SW480 (cell line): ENCODE measurements at regions not wholly inside any gene's neighbourhood (a gene's known extent, or its start where the extent isn't known, plus 50 kb on each side); places are given as distances from the start of the nearest gene placed in this dataset.

Source experiments
- DNase-seq: peaks from one replicate; pipeline ENCODE4 v3.0.0-alpha.2; 2016; ENCODE audit warnings: low spot score

DNA sequence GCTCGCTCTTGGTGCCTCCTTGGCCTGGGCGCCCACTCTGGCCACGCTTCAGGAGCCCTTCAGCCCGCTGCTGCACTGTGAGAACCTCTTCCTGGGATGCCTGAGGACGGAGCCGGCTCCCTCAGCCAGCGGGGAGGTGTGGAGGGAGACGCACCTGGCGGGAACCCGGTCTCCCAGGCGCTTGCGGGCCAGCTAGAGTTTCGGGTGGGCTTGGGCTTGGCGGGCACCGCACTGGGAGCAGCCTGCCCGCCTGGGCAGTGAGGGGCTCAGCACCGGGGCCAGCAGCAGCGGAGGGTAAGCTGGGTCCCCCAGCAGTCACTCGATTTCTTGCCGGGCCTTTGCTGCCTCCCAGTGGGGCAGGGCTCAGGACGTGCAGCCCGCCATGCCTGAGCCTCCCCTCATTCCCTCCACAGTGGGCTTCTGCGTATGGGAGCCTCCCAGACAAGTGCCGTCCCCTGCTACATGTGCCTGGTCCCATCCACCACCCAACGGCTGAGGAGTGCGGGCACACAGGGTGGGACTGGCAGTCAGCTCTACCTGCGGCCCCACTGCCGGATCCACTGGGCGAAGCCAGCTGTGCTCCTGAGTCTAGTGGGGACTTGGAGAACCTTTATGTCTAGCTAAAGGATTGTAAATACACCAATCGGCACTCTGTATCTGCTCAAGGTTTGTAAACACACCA is 708.7 kb downstream of the VGLL3 start:
- DNase-seq, result no peak

DNA sequence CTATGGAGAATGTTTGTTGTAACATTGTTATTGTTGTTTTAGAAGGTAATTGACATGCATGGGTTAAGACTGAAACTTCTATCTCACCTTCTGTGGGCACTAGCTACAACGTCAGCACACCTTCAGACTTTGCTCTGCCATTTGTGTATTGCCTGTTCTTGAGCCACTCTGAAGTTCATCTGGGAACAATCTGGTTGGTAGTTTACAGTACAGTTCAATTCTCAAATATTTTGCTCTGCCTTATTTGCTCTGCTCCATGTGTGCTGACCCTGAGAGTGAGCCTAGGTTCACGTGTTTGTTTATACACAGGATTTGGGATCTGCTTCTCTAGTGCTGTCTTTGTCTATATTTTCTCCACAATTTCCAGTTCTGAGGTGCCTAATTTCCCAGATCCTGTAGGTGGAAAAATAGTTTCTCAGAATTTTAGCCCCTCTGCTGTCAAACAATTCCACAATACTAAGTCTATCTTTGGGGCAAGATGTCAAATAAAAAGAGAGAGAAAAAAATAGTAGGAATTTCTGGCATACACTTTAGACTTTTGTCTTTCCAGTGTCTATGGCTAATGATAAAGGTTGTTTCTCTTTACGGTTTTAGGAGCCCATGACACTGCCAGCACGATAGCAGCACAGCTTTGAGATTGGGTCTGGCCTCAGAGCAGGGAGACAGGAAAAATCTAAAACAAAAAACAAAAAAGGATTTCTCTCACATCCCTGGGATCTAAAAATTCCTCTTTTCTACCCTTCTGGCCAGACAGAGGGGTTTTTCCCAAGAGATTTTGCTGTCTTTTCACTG is 721.4 kb downstream of the VGLL3 start:
- DNase-seq, result no peak

DNA sequence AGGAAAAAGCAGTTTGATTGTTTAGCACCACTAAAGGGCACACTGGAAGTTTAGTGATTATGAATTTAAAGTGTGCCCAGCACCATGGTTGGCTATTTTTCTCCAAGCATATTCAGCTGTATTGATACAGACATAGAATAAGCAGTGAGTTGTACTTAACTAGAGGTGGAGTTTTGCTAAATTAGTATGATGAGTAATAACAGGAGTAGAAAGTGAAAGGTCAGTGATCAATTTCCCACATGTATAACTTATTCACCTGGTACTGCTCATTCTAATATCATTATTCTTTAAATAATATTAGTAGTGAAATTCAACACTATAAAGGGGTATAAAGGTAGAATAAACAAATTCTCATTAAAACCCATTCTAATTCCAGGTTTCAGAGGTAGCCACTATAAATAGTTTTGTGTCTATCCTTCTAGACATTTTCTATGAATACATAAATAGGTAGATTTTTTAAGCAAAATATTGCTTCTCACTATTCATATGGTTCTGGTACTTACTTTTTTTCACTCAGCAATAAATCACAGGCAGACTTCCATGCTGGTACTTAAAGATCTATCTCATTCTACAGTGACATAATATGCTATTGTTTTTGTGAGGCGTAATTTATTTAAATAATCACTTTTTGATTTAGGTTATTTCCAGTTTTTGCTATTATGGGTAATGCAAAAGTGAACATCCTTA is 732.9 kb downstream of the VGLL3 start:
- DNase-seq, result no peak

DNA sequence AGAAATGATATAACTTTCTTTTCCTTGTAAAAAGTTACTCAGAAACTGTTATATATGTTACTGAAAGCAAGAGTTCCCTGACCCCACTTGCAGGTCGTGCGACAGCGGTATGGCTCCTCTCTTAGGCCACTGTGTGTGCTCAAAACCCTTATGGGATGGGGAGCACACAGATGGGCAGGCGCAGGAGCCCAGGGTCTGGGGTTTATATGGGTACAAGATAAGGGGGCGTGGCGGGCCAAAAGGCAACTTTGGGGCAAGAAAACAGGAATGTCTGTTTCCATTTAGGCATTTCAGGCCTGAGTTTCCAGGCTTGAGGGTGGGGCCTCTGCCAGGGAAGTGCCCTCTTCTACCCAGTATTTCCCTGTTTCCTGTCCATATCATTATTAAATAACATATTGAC is 736.5 kb downstream of the VGLL3 start:
- no peak for DNase-seq

DNA sequence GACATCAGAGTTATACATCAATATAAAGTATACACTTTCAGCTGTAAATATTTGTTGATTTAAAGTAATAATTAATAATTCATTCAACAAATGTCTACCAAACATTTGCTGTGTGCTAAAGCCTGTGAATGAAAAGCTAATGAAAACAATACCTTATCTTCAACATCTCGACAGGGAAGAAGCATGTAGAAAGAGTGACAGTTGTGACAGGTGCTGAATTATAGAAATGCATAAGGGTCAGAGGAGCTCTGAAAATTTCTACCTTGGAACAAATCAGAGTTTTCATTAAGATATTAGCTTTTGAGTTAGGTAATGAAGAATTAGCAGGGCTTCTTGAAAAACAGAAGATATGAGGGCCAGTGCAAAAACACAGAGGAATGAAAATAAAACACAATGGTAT is 739.2 kb downstream of the VGLL3 start:
- no peak for DNase-seq

DNA sequence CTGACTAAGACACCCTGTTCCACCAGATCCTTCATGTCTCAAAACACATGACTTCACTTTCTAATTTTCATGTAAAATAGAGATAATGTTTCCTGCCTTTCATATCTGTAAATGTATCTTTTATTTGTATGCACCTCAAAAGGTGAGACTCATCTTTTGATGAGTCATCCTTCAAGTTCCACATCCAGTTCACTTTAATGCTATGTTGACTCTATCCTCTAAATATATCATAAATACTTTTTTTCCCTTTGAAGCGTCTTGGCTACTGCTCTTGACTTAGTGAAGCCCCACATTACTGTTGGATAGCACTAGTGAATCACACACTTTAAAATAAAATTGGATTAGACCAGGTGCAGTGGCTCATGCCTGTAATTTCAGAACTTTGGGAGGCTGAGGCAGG is 741.1 kb downstream of the VGLL3 start:
- peak; percentile 4 for DNase-seq

DNA sequence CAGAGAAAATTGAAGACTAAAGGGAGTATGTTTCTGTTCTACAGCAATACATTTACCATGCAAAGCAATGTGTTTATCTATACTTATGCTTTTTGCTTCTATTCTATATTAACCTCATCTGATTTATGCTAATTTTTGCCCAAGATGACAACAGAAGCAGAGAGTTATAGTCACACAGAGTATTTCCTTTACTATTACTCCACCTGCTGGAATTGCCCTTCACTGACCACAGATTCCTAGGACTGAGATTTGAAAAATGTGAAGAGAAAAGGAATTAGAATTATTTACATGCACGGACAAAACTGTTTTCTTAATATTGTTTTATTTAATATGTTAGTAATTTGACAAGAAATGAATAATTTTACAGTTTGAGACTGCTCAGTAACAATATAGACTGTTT is 745.6 kb downstream of the VGLL3 start:
- DNase-seq, result no peak

DNA sequence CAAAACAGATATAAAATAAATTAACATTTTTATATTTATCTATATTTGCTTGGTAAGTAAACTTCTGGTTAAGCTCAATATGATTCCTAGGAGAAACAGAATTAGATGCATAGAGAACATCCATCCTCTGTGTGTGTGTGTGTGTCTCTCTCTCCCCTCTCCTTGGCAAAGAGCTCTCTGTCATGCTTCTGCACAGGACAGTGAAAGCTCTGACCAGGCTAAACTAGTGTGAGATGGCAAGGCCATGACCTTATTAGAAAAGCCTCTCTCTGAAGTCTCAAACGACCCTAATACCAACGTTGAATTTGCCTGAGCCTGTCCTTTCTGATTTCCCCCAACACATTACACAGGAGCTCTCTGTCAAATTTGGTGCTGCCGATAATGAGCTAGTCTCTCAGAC is 746.0 kb downstream of the VGLL3 start:
- no peak for DNase-seq

DNA sequence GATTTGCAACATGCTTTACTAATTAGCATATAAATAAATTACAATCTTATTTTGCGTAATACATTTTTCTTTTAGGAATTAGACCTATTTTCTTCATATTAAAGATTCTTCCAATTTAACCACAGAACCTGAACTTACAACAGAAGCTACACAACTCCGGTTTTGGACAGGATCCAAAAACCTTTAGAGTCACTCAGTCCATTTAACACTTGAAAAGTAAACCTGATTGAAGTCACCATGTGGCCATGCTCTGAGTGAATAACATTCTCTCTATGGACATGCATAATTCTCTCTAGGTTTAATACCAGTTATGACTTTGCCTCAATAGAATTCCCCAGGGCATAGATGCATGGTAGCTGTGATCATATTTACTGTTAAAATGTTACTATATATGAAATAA is 751.0 kb downstream of the VGLL3 start:
- no peak for DNase-seq

DNA sequence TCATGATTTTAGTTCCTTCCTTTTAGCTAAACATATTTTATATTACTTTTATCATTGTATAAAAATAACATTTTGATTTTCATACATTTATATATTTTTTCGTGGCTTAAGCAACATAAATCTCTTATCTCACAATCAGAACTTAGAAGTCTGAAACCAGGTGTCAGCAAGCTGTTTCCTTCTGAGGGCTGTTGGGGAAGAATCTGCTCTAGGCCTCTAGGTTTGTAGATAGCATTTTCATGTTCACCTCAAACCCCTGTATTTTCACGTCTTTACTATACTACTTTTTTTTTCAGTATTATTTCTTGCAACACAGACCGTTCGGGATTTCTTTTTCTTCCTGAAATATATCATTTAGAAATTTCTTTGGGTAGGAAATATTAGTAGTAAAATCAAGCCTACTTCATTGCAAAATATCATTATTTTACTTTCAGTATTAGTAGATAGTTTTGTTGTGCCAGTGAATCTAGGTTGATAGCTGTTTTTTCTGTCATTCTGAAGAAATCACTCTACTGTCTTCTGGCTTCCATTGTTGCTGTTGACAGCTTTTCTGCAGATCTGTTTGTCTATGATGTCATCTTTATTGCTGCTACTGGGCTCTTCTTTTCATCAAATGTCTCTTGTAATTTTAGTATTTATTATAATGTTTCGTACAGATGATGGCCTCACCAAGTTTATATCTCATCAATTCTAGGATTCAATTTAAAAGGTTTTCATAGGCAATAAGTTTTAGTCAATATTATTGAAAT is 756.3 kb downstream of the VGLL3 start:
- no peak for DNase-seq

DNA sequence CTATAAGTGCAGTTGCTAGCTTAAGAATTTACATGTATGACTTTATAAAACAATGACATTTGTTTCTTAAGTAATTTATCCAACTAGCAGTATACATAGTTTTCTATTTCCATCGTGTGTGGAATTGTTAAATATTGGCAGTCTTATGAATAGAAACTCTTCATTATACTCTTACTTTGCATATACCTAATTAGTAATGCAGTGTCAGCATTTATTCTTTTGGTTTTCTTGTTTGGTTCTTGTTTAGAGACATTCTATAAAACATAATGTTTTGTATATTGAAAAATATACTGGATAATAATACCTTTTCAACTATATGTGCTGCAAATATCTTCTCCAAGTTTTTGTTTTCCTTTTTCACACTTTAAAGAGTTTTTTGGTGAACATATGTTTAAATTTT is 760.2 kb downstream of the VGLL3 start:
- DNase-seq, result no peak

DNA sequence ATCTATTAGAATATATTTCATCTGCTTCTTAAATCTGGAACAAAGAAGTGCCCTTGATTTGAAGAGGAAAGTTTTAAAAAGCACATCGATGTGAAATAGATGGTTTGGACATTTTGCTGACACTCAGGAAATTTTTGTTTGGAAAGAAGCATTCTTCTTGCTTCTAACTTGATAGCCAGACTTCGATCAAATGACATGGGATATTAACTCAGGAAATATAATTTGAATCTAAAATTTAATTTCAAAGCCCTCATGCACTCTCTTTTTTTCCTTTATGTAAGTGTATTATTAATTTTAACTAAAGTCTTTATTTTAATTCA is 761.2 kb downstream of the VGLL3 start:
- DNase-seq, result no peak

DNA sequence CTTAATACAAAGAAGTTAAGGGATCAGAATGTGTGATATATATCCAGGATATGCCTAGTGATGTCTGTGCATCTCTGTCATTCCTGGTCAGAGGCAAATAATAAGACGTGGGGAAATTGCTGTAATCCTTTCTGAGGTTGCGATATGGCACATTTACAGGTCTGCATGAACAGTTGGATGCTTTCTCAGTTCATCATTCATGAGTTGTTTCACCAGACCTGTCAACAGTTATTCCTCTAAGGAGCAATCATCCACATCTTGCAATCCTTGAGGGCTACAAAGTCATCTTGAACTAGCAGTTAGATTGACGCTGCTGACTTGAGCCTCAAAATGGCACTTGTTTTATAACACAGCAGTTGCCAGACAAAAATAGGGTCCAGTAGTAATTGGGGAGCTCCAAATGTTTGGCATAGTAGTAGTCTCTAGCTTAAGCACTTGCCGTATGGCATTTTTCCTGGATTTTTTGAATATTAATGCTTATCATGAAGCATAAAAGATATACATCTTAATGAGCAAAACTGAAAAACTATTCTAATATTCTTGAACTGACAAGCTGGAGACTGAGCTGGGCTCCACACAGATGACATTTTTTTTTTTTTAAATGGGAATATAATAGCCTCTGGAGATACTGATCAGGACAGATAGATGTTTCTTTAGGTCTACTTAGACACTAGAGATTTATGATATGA is 761.7 kb downstream of the VGLL3 start:
- no peak for DNase-seq

DNA sequence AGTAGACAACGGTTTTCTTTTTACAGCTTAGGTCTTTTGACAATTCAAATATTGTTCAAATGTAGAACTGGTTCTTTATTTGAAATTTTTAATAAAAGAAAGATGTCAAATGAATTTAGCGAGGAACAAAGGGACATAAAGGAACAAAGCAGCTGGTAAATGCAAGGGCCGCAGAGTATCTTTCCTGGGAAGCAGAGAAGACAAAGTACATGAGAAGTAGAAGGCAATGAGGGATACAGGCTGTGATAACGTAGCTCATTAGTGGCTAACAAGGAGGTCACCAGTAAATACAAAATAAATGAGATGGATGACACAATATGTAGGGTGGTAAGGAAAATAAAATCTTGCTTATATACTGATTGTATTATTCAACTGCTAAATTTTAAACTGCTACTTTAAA is 762.8 kb downstream of the VGLL3 start:
- no peak for DNase-seq

DNA sequence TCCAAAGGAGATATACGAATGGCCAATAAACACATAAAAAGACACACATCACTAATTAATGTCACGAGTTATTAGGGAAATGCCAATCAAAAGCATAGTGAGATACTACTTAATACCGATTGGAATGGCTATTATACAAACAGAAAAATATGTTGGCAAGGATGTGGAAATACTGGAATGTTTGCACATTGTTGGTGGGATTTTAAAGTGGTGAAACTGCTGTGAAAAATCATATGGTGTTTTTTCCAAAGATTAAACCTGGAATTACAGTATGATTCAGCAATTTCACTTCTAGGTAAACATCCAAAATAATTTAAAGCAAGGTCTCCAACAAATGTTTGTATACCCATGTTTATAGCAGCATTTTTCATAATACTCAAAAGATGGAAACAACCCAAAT is 765.5 kb downstream of the VGLL3 start:
- DNase-seq, result no peak

DNA sequence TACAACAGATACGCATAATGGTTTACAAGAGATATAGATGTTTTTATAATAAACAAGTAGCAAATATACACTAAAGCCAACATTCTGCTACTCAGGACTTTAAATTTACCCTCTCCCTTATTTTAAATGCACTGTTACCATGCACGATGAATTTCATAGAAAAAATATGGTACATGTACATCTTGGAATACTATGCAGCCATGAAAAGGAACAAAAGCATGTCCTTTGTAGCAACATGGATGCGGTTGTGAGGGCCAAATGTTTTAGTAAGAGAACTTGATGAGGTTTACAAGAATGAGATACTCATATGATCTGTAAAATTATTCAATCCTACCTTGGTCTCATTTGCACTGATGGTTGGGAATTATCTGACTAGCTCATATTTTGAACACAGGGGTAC is 769.3 kb downstream of the VGLL3 start:
- DNase-seq, result no peak

DNA sequence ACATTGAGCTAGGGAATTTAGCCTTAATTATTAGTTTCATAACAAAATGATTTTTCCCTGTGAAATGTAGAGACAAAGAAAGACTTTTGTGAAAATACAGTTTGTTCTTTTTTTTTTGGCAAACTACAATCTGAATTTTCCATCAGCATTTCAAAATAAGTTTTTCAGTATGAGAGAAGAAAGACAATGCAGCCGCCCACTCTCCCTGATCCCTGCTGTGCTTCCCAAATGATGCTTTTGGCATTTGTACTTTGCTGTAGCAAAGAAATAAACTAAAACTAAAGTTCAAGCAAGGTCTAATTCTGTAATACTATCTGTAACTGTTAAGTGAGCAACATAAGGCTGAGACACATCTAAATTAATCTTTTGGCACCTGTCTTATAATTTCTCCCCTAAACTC is 782.2 kb downstream of the VGLL3 start:
- DNase-seq, result no peak

DNA sequence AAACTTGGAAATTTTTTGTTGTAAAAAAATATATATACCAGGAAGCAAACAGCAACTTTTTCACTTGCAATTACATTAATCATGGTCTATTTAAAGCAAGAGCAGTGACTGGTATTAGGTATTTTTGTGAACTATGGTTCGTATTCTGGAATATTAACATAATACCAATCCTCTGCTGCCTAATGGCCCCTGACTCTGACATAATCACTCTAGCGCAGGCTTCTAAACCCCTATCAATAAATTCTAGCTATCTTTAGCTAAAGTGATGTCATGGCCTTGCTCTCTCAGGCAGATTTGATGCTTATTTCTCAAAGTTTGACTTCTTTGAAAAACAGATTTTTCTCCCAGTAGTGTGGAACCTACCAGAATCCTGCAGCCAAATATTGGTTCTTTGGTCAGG is 808.3 kb downstream of the VGLL3 start:
- no peak for DNase-seq

DNA sequence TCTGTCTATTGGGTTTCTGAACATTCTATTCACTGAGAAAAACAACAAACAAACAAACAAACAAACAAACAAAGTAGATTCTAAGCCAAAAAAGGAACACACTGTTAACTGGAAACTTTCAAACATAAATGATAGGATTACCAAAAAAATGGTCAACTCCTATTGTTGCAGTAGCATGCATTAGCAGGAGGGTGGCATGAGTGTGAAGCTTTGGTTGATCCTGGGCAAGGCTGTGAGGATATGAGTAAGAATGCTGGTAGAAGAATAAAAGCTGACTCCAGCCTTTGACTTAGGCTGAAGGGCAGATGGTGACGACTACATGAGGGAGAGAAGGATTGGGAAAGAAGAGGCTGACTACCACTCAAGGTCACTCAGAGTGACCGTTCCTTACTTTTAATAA is 810.3 kb downstream of the VGLL3 start:
- peak; percentile 1 for DNase-seq

DNA sequence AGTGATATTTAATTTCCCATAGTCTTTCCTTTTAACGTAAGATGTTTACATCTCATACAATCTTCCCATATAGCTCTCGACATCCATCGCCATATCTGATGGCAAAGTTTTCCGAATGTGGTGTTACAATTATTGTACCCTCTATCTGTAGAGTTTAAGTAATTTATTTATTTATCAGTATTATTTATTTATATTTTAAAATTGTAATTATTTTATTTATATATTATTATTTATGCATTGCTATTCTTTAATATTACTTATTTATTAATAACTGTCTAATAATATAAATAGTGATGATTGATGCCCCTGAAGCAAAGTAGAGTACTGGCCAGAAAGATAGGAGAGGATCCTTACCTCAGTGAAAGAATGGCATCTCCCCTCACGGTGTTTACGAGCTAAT is 812.9 kb downstream of the VGLL3 start:
- no peak for DNase-seq

DNA sequence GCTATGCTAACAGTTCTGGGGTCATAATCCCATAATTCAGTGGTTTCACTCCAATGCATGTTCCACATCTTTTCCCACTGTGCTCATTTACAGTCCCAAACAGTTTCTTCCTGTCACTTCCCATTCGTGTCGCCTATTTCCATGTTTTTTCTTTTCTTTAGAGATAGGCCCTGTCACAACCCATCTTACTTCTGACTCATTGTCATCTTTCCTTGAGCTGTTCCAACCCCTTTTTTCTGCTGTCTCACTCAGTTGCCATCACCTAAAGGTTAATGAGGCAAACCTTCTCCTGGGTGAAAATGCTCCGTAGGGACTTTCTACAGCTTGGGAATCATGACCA is 814.5 kb downstream of the VGLL3 start:
- DNase-seq, result no peak
